Retinal pigment epithelial cell (primary cell): ENCODE measurements at regions not wholly inside any gene's neighbourhood (a gene's known extent, or its start where the extent isn't known, plus 50 kb on each side); places are given as distances from the start of the nearest gene placed in this dataset.

ENCODE experiments used
- DNase-seq: peaks from one replicate; pipeline ENCODE4 v3.0.0-alpha.2; 2010; ENCODE audit warnings: low read depth
- H3K4me3 ChIP-seq: 2 replicates; pipeline ENCODE4 v1.5.1; 2011; ENCODE audit warnings: mild to moderate bottlenecking, low read length, control low read depth, moderate library complexity
- CTCF ChIP-seq: conservative IDR thresholded peaks from 2 replicates; pipeline ENCODE4 v1.5.1; 2011; ENCODE audit warnings: low read depth, low read length, control low read depth, inconsistent platforms

GRCh38 chr6:88538840-88539239 lies 372.7 kb upstream of the CNR1 start:
- DNase-seq, result no peak
- no peak for TF ChIP-seq CTCF
- no peak overlapping the region for H3K4me3 ChIP-seq

DNA sequence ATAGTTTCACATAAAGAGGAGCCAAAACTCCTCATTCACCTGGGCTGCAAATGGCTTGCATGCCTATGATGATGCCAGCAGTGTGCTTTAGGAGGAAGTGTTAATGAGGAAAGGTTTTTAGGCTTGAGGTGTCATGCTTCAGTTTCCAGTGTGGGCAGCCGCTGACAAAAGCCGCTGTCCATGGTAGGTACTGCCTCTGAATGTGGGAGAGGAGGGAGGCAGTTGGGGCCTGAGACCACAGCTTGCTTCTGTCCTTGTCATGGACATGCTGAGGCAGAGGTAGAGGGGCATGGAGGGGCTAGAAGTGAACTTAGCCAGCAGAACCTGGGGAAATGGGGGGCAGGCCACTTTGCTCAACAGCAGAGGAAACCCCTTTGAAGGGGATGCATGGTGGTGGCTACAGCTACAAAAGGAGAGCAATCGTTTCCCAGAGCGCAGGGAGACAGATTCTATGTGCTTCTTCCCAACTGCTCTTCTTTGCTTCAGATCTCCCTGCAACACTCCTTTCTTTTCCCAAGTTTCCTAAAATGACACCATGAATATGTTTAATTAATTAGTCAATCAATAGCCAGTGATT lies 372.1 kb upstream of the CNR1 start:
- no peak for TF ChIP-seq CTCF
- H3K4me3 ChIP-seq, result no peak overlapping the region
- DNase-seq, result no peak

GRCh38 chr6:88536071-88536625 lies 370.0 kb upstream of the CNR1 start:
- H3K4me3 ChIP-seq, result no peak overlapping the region
- TF ChIP-seq CTCF, result no peak
- no peak for DNase-seq

- no peak for DNase-seq
- H3K4me3 ChIP-seq, result no peak overlapping the region
- TF ChIP-seq CTCF, result no peak
Measured at GRCh38 chr6:88535306-88535705, 369.2 kb upstream of the CNR1 start.

DNA sequence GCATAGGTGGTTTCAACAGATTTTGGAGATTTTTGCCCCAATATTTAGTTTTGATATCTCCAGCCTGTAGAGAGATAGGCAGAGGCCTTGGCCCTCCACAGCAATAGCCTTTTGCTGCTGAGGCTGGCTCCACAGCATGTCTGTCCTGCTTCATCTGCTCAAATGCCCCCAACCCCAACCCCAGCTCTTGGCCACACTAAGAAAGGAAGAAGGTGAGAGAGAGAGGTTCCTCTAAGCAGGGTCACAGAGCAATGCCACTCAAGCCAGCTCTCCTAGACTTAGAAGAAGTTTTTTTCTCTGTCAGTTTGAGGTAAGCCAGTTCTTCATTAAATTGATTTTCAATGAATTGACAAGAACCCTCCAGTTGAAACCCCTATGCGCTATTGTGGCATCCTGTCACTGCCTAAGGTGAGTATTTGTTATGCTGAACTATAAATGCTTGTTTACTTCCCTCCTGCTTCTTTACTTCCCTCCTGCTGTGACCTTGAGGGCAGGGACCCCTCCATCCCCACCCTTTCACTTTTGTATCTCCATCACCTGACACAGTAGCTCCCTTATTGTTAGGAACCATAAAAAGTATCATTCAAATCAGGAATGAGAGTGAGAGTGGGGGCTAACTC lies 366.2 kb upstream of the CNR1 start:
- TF ChIP-seq CTCF, result no peak
- DNase-seq, result no peak
- no peak overlapping the region for H3K4me3 ChIP-seq

GRCh38 chr6:88529726-88530125 lies 363.6 kb upstream of the CNR1 start:
- TF ChIP-seq CTCF, result no peak
- DNase-seq, result no peak
- no peak overlapping the region for H3K4me3 ChIP-seq

DNA sequence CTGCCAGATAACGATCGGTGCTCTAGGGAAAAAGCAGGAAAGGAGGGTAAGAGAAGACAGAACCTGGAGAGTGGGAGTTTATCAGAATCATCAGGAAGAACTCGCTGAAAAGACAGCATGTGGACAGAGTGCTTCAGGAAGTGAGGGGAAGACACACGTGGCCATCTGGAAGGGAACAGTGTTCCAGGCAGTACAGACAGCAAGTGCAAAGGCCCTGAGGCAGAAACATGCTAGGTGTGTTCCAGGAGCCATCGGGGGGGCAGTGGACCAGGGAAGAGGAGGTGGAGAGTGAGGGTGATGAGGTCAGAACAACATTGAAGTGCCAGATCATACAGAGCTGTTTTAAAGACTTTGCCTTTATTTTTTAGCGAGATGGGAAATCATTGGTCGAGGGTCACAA lies 354.3 kb upstream of the CNR1 start:
- H3K4me3 ChIP-seq, result no peak overlapping the region
- TF ChIP-seq CTCF, result no peak
- no peak for DNase-seq
